ENCODE measurements at regions not wholly inside any gene's neighbourhood (a gene's known extent, or its start where the extent isn't known, plus 50 kb on each side); places are given as distances from the start of the nearest gene placed in this dataset.
"Not testable (repeated sequence)": the region's sequence is repeated elsewhere in the genome, so short reads cannot be mapped to it uniquely, and the experiment has no call there.

GRCh38 chr3:125779918-125780317 is 184.6 kb upstream of the OSBPL11 start:
- H3K27ac ChIP-seq (ENCODE audit: low read depth, low read length); H3K36me3 ChIP-seq (ENCODE audit: control insufficient read depth in 5 of 5, insufficient read depth in 5 of 5, low read length in 5 of 5); H3K4me3 ChIP-seq (ENCODE audit: low read depth in 1 of 5, low read length in 5 of 5); H3K27me3 ChIP-seq (ENCODE audit: control insufficient read depth in 5 of 5, insufficient read depth in 4 of 5, low read length in 5 of 5); H3K4me1 ChIP-seq (ENCODE audit: control insufficient read depth in 5 of 5, insufficient read depth in 5 of 5, low read length in 5 of 5); H3K9ac ChIP-seq (ENCODE audit: low read length in 5 of 5); H3K9me3 ChIP-seq (ENCODE audit: control insufficient read depth in 5 of 5, low read length in 5 of 5): not testable (repeated sequence)

- not testable (repeated sequence) for H3K27me3 ChIP-seq (ENCODE audit: control insufficient read depth in 5 of 5, insufficient read depth in 4 of 5, low read length in 5 of 5); H3K27ac ChIP-seq (ENCODE audit: low read depth, low read length); H3K9me3 ChIP-seq (ENCODE audit: control insufficient read depth in 5 of 5, low read length in 5 of 5); H3K4me1 ChIP-seq (ENCODE audit: control insufficient read depth in 5 of 5, insufficient read depth in 5 of 5, low read length in 5 of 5); H3K4me3 ChIP-seq (ENCODE audit: low read depth in 1 of 5, low read length in 5 of 5); H3K9ac ChIP-seq (ENCODE audit: low read length in 5 of 5); H3K36me3 ChIP-seq (ENCODE audit: control insufficient read depth in 5 of 5, insufficient read depth in 5 of 5, low read length in 5 of 5)
These were observed 186.4 kb upstream of the OSBPL11 start for GRCh38 chr3:125781678-125782077.

- not testable (repeated sequence) for H3K9me3 ChIP-seq (ENCODE audit: control insufficient read depth in 5 of 5, low read length in 5 of 5); H3K36me3 ChIP-seq (ENCODE audit: control insufficient read depth in 5 of 5, insufficient read depth in 5 of 5, low read length in 5 of 5); H3K4me1 ChIP-seq (ENCODE audit: control insufficient read depth in 5 of 5, insufficient read depth in 5 of 5, low read length in 5 of 5); H3K27me3 ChIP-seq (ENCODE audit: control insufficient read depth in 5 of 5, insufficient read depth in 4 of 5, low read length in 5 of 5); H3K27ac ChIP-seq (ENCODE audit: low read depth, low read length); H3K4me3 ChIP-seq (ENCODE audit: low read depth in 1 of 5, low read length in 5 of 5); H3K9ac ChIP-seq (ENCODE audit: low read length in 5 of 5)
These were observed 178.7 kb upstream of the ROPN1B start for GRCh38 chr3:125790312-125790711.

- H3K4me1 ChIP-seq (ENCODE audit: control insufficient read depth in 5 of 5, insufficient read depth in 5 of 5, low read length in 5 of 5); H3K27me3 ChIP-seq (ENCODE audit: control insufficient read depth in 5 of 5, insufficient read depth in 4 of 5, low read length in 5 of 5); H3K36me3 ChIP-seq (ENCODE audit: control insufficient read depth in 5 of 5, insufficient read depth in 5 of 5, low read length in 5 of 5); H3K9ac ChIP-seq (ENCODE audit: low read length in 5 of 5); H3K9me3 ChIP-seq (ENCODE audit: control insufficient read depth in 5 of 5, low read length in 5 of 5); H3K27ac ChIP-seq (ENCODE audit: low read depth, low read length); H3K4me3 ChIP-seq (ENCODE audit: low read depth in 1 of 5, low read length in 5 of 5): not testable (repeated sequence)
These were observed 178.0 kb upstream of the ROPN1B start for GRCh38 chr3:125791021-125791420.

- not testable (repeated sequence) for H3K27ac ChIP-seq (ENCODE audit: low read depth, low read length); H3K4me1 ChIP-seq (ENCODE audit: control insufficient read depth in 5 of 5, insufficient read depth in 5 of 5, low read length in 5 of 5); H3K27me3 ChIP-seq (ENCODE audit: control insufficient read depth in 5 of 5, insufficient read depth in 4 of 5, low read length in 5 of 5); H3K9ac ChIP-seq (ENCODE audit: low read length in 5 of 5); H3K4me3 ChIP-seq (ENCODE audit: low read depth in 1 of 5, low read length in 5 of 5); H3K36me3 ChIP-seq (ENCODE audit: control insufficient read depth in 5 of 5, insufficient read depth in 5 of 5, low read length in 5 of 5)
- H3K9me3 ChIP-seq (ENCODE audit: control insufficient read depth in 5 of 5, low read length in 5 of 5): peaks cover 0 to 22% (median 11%) of the 10 kb centered on the region in 5 donors
These were observed 159.0 kb upstream of the ROPN1B start for GRCh38 chr3:125810010-125810409.

- H3K4me1 ChIP-seq (ENCODE audit: control insufficient read depth in 5 of 5, insufficient read depth in 5 of 5, low read length in 5 of 5); H3K36me3 ChIP-seq (ENCODE audit: control insufficient read depth in 5 of 5, insufficient read depth in 5 of 5, low read length in 5 of 5); H3K4me3 ChIP-seq (ENCODE audit: low read depth in 1 of 5, low read length in 5 of 5); H3K27me3 ChIP-seq (ENCODE audit: control insufficient read depth in 5 of 5, insufficient read depth in 4 of 5, low read length in 5 of 5); H3K9me3 ChIP-seq (ENCODE audit: control insufficient read depth in 5 of 5, low read length in 5 of 5); H3K9ac ChIP-seq (ENCODE audit: low read length in 5 of 5); H3K27ac ChIP-seq (ENCODE audit: low read depth, low read length): not testable (repeated sequence)
These were observed 146.8 kb upstream of the ROPN1B start for GRCh38 chr3:125822175-125822574.

GRCh38 chr3:125831005-125831750 is 137.8 kb upstream of the ROPN1B start:
- H3K27ac ChIP-seq (ENCODE audit: low read depth, low read length); H3K9me3 ChIP-seq (ENCODE audit: control insufficient read depth in 5 of 5, low read length in 5 of 5); H3K27me3 ChIP-seq (ENCODE audit: control insufficient read depth in 5 of 5, insufficient read depth in 4 of 5, low read length in 5 of 5); H3K4me3 ChIP-seq (ENCODE audit: low read depth in 1 of 5, low read length in 5 of 5); H3K9ac ChIP-seq (ENCODE audit: low read length in 5 of 5); H3K4me1 ChIP-seq (ENCODE audit: control insufficient read depth in 5 of 5, insufficient read depth in 5 of 5, low read length in 5 of 5); H3K36me3 ChIP-seq (ENCODE audit: control insufficient read depth in 5 of 5, insufficient read depth in 5 of 5, low read length in 5 of 5): not testable (repeated sequence)

GRCh38 chr3:125835562-125835961 is 133.4 kb upstream of the ROPN1B start:
- not testable (repeated sequence) for H3K4me3 ChIP-seq (ENCODE audit: low read depth in 1 of 5, low read length in 5 of 5); H3K9me3 ChIP-seq (ENCODE audit: control insufficient read depth in 5 of 5, low read length in 5 of 5); H3K27ac ChIP-seq (ENCODE audit: low read depth, low read length); H3K36me3 ChIP-seq (ENCODE audit: control insufficient read depth in 5 of 5, insufficient read depth in 5 of 5, low read length in 5 of 5); H3K4me1 ChIP-seq (ENCODE audit: control insufficient read depth in 5 of 5, insufficient read depth in 5 of 5, low read length in 5 of 5); H3K9ac ChIP-seq (ENCODE audit: low read length in 5 of 5); H3K27me3 ChIP-seq (ENCODE audit: control insufficient read depth in 5 of 5, insufficient read depth in 4 of 5, low read length in 5 of 5)

- H3K9me3 ChIP-seq (ENCODE audit: control insufficient read depth in 5 of 5, low read length in 5 of 5); H3K9ac ChIP-seq (ENCODE audit: low read length in 5 of 5); H3K27me3 ChIP-seq (ENCODE audit: control insufficient read depth in 5 of 5, insufficient read depth in 4 of 5, low read length in 5 of 5); H3K4me3 ChIP-seq (ENCODE audit: low read depth in 1 of 5, low read length in 5 of 5); H3K27ac ChIP-seq (ENCODE audit: low read depth, low read length); H3K4me1 ChIP-seq (ENCODE audit: control insufficient read depth in 5 of 5, insufficient read depth in 5 of 5, low read length in 5 of 5); H3K36me3 ChIP-seq (ENCODE audit: control insufficient read depth in 5 of 5, insufficient read depth in 5 of 5, low read length in 5 of 5): not testable (repeated sequence)
These were observed 132.9 kb upstream of the ROPN1B start for GRCh38 chr3:125836011-125836551.

- H3K9ac ChIP-seq (ENCODE audit: low read length in 5 of 5); H3K4me1 ChIP-seq (ENCODE audit: control insufficient read depth in 5 of 5, insufficient read depth in 5 of 5, low read length in 5 of 5); H3K36me3 ChIP-seq (ENCODE audit: control insufficient read depth in 5 of 5, insufficient read depth in 5 of 5, low read length in 5 of 5); H3K27ac ChIP-seq (ENCODE audit: low read depth, low read length); H3K4me3 ChIP-seq (ENCODE audit: low read depth in 1 of 5, low read length in 5 of 5); H3K27me3 ChIP-seq (ENCODE audit: control insufficient read depth in 5 of 5, insufficient read depth in 4 of 5, low read length in 5 of 5); H3K9me3 ChIP-seq (ENCODE audit: control insufficient read depth in 5 of 5, low read length in 5 of 5): not testable (repeated sequence)
These were observed 132.2 kb upstream of the ROPN1B start for GRCh38 chr3:125836786-125837185.

- not testable (repeated sequence) for H3K27ac ChIP-seq (ENCODE audit: low read depth, low read length); H3K9ac ChIP-seq (ENCODE audit: low read length in 5 of 5); H3K4me1 ChIP-seq (ENCODE audit: control insufficient read depth in 5 of 5, insufficient read depth in 5 of 5, low read length in 5 of 5); H3K27me3 ChIP-seq (ENCODE audit: control insufficient read depth in 5 of 5, insufficient read depth in 4 of 5, low read length in 5 of 5); H3K9me3 ChIP-seq (ENCODE audit: control insufficient read depth in 5 of 5, low read length in 5 of 5); H3K4me3 ChIP-seq (ENCODE audit: low read depth in 1 of 5, low read length in 5 of 5); H3K36me3 ChIP-seq (ENCODE audit: control insufficient read depth in 5 of 5, insufficient read depth in 5 of 5, low read length in 5 of 5)
These were observed 130.1 kb upstream of the ROPN1B start for GRCh38 chr3:125838857-125839256.
